Loucy (cell line): ENCODE measurements at regions not wholly inside any gene's neighbourhood (a gene's known extent, or its start where the extent isn't known, plus 50 kb on each side); places are given as distances from the start of the nearest gene placed in this dataset.

Source experiments
- H2AFZ ChIP-seq: fragments of 200-600 bp; sonication (generic); 2 replicates; pipeline ENCODE4 v1.6.0; 2016; ENCODE audit warnings: antibody characterized with exemption, mild to moderate bottlenecking, low read length, moderate library complexity
- H3F3A ChIP-seq: fragments of 200-600 bp; 2 replicates; pipeline ENCODE4 v1.6.0; 2016; ENCODE audit warnings: antibody characterized with exemption, low read depth, mild to moderate bottlenecking
- H3K27me3 ChIP-seq: fragments of 200-600 bp; sonication (generic); 2 replicates; pipeline ENCODE4 v1.6.1; 2014; ENCODE audit warnings: low read length, mild to moderate bottlenecking; ENCODE audit not compliant: insufficient read depth, poor library complexity, severe bottlenecking
- H3K36me3 ChIP-seq: fragments of 200-600 bp; sonication (generic); 2 replicates; pipeline ENCODE4 v1.6.1; 2016; ENCODE audit warnings: low read length; ENCODE audit not compliant: insufficient read depth
- H3K4me1 ChIP-seq: fragments of 200-600 bp; sonication (generic); 2 replicates; pipeline ENCODE4 v1.5.1; 2014; ENCODE audit warnings: low read length, mild to moderate bottlenecking; ENCODE audit not compliant: insufficient read depth, poor library complexity, severe bottlenecking
- H3K4me2 ChIP-seq: fragments of 200-600 bp; sonication (generic); 2 replicates; pipeline ENCODE4 v1.6.0; 2014; ENCODE audit warnings: antibody characterized with exemption, low read length, low read depth, mild to moderate bottlenecking; ENCODE audit not compliant: poor library complexity, severe bottlenecking
- H3K4me3 ChIP-seq: fragments of 200-600 bp; sonication (generic); 2 replicates; pipeline ENCODE4 v1.5.1; 2014; ENCODE audit warnings: low read length, mild to moderate bottlenecking, mixed read lengths; ENCODE audit not compliant: poor library complexity, severe bottlenecking
- H3K79me2 ChIP-seq: fragments of 200-600 bp; sonication (generic); 2 replicates; pipeline ENCODE4 v1.6.1; 2014; ENCODE audit warnings: low read length; ENCODE audit not compliant: insufficient read depth
- H3K9ac ChIP-seq: fragments of 200-600 bp; sonication (generic); 2 replicates; pipeline ENCODE4 v1.6.0; 2014; ENCODE audit warnings: mild to moderate bottlenecking, low read depth, low read length, moderate library complexity; ENCODE audit not compliant: poor library complexity, severe bottlenecking
- H3K9me2 ChIP-seq: fragments of 200-600 bp; sonication (generic); replicated peaks from 2 replicates; pipeline ENCODE4 v1.6.1; 2016; ENCODE audit warnings: low read depth, low read length, mixed read lengths
- H3K9me3 ChIP-seq: fragments of 200-600 bp; sonication (generic); 2 replicates; pipeline ENCODE4 v1.6.1; 2014; ENCODE audit warnings: mild to moderate bottlenecking, antibody characterized with exemption, low read length, low read depth; ENCODE audit not compliant: insufficient read depth
- H4K20me1 ChIP-seq: fragments of 200-600 bp; sonication (generic); 2 replicates; pipeline ENCODE4 v1.6.0; 2014; ENCODE audit warnings: antibody characterized with exemption, low read length, mild to moderate bottlenecking; ENCODE audit not compliant: insufficient read depth, poor library complexity, severe bottlenecking
- EZH2phosphoT487 ChIP-seq: fragments of 200-600 bp; IDR thresholded peaks from 2 replicates; pipeline ENCODE4 v1.6.1; 2018; ENCODE audit warnings: antibody characterized with exemption, mild to moderate bottlenecking, moderate library complexity, borderline replicate concordance
- TF ChIP-seq, protein P1 (sequence below): fragments of 200-600 bp; sonication (generic); conservative IDR thresholded peaks from 2 replicates; pipeline ENCODE4 v1.5.1; 2014; ENCODE audit warnings: mild to moderate bottlenecking, antibody characterized with exemption, low read length

DNA sequence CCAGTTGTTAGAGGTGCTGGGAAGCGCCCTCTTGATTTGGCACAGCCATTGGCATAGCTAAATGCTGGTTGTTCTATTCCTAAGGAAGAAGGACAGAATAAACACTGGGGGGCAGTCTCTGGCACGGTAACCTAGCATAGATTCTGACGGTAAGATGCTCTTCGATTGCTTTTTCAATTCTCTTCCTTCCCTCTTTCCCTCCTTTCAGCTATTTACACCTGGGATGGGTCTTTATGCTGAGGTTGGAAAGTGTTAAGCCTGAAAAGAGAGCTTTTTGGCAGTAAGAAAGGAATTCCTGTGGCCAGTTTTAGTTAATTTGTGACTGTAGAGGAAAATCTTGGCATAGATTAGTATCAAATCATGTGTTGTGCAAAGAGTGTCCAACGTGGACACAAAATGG, 162.8 kb downstream of the SNAPC1 start:
- Histone ChIP-seq H3K9me2 (no peaks in the 10 kb centered on the region), H3K4me3 (no peak overlapping the region), H3K9me3 (no peaks in the 10 kb centered on the region), H3K79me2 (no peaks in the 10 kb centered on the region), H3K27me3 (no peaks in the 10 kb centered on the region), H3K4me2 (no peak overlapping the region), H3K36me3 (no peaks in the 10 kb centered on the region), H3F3A (no peaks in the 10 kb centered on the region), H3K9ac (no peak overlapping the region), H3K4me1 (no peaks in the 10 kb centered on the region), H4K20me1 (no peaks in the 10 kb centered on the region), H2AFZ (peak overlapping the region; percentile 8; the same call in 1 of the 2 replicates)
- TF ChIP-seq, protein P1, sequence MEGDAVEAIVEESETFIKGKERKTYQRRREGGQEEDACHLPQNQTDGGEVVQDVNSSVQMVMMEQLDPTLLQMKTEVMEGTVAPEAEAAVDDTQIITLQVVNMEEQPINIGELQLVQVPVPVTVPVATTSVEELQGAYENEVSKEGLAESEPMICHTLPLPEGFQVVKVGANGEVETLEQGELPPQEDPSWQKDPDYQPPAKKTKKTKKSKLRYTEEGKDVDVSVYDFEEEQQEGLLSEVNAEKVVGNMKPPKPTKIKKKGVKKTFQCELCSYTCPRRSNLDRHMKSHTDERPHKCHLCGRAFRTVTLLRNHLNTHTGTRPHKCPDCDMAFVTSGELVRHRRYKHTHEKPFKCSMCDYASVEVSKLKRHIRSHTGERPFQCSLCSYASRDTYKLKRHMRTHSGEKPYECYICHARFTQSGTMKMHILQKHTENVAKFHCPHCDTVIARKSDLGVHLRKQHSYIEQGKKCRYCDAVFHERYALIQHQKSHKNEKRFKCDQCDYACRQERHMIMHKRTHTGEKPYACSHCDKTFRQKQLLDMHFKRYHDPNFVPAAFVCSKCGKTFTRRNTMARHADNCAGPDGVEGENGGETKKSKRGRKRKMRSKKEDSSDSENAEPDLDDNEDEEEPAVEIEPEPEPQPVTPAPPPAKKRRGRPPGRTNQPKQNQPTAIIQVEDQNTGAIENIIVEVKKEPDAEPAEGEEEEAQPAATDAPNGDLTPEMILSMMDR = peak; percentile 65
- no peak for TF ChIP-seq EZH2phosphoT487

DNA sequence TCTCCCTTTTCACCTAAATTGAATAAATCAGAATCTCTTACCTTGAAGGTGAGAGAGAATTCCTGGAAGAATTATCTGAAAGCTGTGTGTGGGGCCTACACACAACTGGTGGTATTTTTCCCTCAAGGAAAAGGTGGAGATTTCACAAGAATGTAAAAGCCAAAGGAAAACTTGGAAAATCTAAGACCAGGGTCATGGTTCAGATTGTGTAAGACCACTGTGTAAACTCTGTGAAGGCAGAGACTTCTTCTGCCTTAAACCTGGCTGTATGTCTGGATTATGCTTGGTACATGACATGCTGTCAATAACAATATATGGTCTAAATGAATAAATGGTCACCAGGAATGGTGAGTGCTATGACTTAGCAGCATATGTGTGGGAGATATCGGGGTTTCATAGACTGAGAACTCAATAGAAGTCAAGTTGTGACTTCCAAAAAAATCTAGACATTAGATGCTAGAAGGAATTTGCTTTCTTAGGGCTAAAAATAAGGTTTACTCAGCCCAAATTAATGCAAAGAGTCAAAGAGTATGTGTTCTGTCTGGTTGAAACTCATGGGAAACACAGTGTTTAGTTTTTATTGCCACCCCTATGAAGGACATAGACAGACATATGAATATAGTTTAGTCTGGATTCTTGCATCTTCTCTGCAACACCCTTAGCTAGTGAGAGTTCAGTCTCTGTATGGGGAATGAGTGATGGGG, 163.7 kb downstream of the SNAPC1 start:
- Histone ChIP-seq H3F3A (no peaks in the 10 kb centered on the region), H3K4me2 (no peak overlapping the region), H3K4me1 (no peaks in the 10 kb centered on the region), H3K9ac (no peak overlapping the region), H3K4me3 (no peak overlapping the region), H4K20me1 (no peaks in the 10 kb centered on the region), H3K9me2 (no peaks in the 10 kb centered on the region), H3K27me3 (no peaks in the 10 kb centered on the region), H3K9me3 (no peaks in the 10 kb centered on the region), H3K36me3 (no peaks in the 10 kb centered on the region), H3K79me2 (no peaks in the 10 kb centered on the region), H2AFZ (no peak overlapping the region)
- no peak for TF ChIP-seq EZH2phosphoT487
- TF ChIP-seq, protein P1 = no peak

GRCh38 chr14:61927060-61927459, 164.8 kb downstream of the SNAPC1 start:
- Histone ChIP-seq H3K36me3 (no peaks in the 10 kb centered on the region), H3K4me2 (no peak overlapping the region), H3K9ac (no peak overlapping the region), H3K4me3 (no peak overlapping the region), H3K4me1 (no peaks in the 10 kb centered on the region), H4K20me1 (no peaks in the 10 kb centered on the region), H3F3A (no peaks in the 10 kb centered on the region), H3K27me3 (no peaks in the 10 kb centered on the region), H3K79me2 (no peaks in the 10 kb centered on the region), H2AFZ (no peak overlapping the region), H3K9me3 (no peaks in the 10 kb centered on the region), H3K9me2 (no peaks in the 10 kb centered on the region)
- TF ChIP-seq EZH2phosphoT487 = no peak
- TF ChIP-seq, protein P1 = no peak
